Fibroblast of mammary gland (primary cell): ENCODE measurements at regions not wholly inside any gene's neighbourhood (a gene's known extent, or its start where the extent isn't known, plus 50 kb on each side); places are given as distances from the start of the nearest gene placed in this dataset.
"Not testable (repeated sequence)": the region's sequence is repeated elsewhere in the genome, so short reads cannot be mapped to it uniquely, and the experiment has no call there.

Experiments used
- DNase-seq: peaks from one replicate; pipeline ENCODE4 v3.0.0-alpha.2; 2010; ENCODE audit warnings: low read depth
- H3K4me3 ChIP-seq: 2 replicates; pipeline ENCODE4 v1.5.1; 2011; ENCODE audit warnings: low read depth, mild to moderate bottlenecking, low read length, moderate library complexity; ENCODE audit not compliant: control insufficient read depth
- CTCF ChIP-seq: conservative IDR thresholded peaks from 2 replicates; pipeline ENCODE4 v1.5.1; 2011; ENCODE audit warnings: low read depth, low read length, inconsistent platforms; ENCODE audit not compliant: control insufficient read depth, insufficient read depth

DNA sequence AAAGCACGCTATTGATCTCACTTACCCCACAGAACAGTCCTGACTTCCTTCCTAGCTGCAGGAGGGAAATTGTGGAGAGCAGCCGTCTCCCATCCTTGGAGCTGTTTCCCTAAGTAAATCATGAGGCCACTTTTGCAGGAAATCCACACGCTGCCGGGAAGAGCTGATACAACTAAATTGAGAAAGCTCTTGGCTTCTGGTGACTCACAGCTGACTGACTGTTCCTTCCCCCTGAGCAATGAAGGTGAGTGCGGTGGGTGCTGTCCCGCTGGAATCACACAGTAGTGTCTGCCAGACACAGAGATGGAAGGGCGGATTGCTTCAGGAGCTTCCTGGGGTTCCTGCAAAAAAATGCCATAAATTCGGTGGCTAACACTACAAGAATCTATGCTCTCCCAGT lies 268.9 kb downstream of the ASMT start:
- no peak overlapping the region for H3K4me3 ChIP-seq
- DNase-seq, result peak; percentile 40
- TF ChIP-seq CTCF, result no peak

DNA sequence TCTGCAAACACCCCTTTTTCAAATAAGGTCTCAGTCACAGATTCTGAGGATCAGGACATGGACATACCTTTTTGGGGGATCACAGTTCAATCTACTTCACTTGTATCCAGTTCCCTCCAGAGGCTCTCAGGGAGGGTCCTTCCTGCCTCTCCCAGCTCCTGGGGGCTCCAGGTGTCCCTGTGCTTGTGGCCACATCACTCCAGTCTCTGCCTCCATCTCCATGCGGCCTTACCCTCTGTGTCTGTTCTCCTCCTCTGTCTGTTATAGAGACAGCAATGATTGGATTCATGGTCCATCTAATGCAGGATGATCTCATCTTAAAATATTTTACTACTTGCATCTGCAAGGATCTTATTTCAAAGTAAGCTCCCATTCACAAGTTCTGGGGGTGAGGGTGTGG lies 269.6 kb downstream of the ASMT start:
- TF ChIP-seq CTCF, result no peak
- no peak overlapping the region for H3K4me3 ChIP-seq
- DNase-seq, result no peak

GRCh38 chrX:1885116-1885515 lies 270.3 kb downstream of the ASMT start:
- no peak for TF ChIP-seq CTCF
- no peak for DNase-seq
- H3K4me3 ChIP-seq, result no peak overlapping the region

GRCh38 chrX:1888305-1888704 lies 273.4 kb downstream of the ASMT start:
- not testable (repeated sequence) for DNase-seq, H3K4me3 ChIP-seq

DNA sequence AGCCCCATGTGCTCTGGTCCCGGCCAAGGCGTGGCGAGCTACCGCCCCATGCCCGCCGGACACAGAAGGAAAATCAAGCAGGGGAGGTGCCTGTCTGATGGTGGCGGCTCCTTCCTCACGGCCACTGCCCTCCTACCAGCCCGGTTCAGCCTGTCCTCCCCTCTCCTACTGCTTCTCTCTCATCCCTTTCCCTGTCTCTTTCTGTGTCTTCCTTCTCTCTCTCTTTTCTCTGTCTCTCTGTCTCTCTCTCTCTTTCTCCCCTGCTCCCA lies 279.1 kb downstream of the ASMT start:
- no peak overlapping the region for H3K4me3 ChIP-seq
- no peak for DNase-seq
- TF ChIP-seq CTCF, result no peak

DNA sequence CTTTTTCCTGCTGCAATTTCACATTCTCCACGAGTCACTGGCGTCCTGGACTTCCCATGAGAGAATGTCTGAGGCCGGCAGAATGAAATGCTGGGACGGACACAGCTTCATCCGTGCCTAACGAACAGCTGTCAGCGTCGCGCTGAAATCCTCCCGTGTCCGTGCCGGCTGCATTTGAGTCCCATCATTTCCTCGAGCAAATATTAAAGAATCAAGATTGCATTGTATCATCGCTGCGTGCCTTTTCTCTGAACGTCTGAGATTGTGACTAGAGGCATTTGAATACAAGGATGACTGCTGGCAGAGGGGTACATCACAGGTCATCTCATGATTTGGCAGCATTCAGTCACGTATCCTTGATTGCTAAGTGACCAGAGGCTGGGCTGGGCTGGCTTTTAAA lies 279.9 kb downstream of the ASMT start:
- TF ChIP-seq CTCF, result no peak
- H3K4me3 ChIP-seq, result no peak overlapping the region
- DNase-seq, result no peak

DNA sequence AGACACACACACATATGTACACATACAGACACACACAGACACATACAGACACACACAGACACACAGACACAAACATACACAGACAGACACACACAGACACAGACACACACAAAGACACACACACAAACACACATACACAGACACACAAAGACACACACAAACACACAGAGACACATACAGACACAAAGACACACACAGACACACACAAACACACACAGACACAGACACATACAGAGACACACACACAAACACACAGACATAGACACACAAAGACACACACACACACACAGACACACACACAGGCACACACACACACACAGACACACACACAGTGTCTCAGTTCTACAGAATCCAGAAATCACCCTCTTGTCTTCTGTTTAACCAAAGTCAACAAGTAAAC lies 280.7 kb downstream of the ASMT start:
- H3K4me3 ChIP-seq, result no peak overlapping the region
- no peak for TF ChIP-seq CTCF
- DNase-seq, result no peak

GRCh38 chrX:1899841-1900240 lies 285.0 kb downstream of the ASMT start:
- no peak for TF ChIP-seq CTCF
- H3K4me3 ChIP-seq, result no peak overlapping the region
- DNase-seq, result no peak
